Suprapubic skin (tissue), 3 donors: ENCODE measurements at regions not wholly inside any gene's neighbourhood (a gene's known extent, or its start where the extent isn't known, plus 50 kb on each side); places are given as distances from the start of the nearest gene placed in this dataset.

ENCODE experiments used
- EP300 ChIP-seq: sonication (generic); formaldehyde crosslinking; IDR thresholded peaks from one replicate; pipeline ENCODE4 v1.6.1; 2017; ENCODE audit warnings: antibody characterized with exemption
- POLR2A ChIP-seq, 2 donors: fragments of 450-650 bp; IDR thresholded peaks; one replicate each; pipeline ENCODE4 v1.6.1; 2017; ENCODE audit warnings: antibody characterized with exemption in 2 of 2, mild to moderate bottlenecking in 2 of 2, moderate library complexity in 2 of 2
- TF ChIP-seq, protein P1 (sequence below), 2 donors: fragments of 200-600 bp in 1 of 2; fragments of 450-650 bp in 1 of 2; sonication (generic) in 1 of 2; IDR thresholded peaks; one replicate each; pipeline ENCODE4 v1.5.1; 2016 to 2019; ENCODE audit warnings: antibody characterized with exemption in 2 of 2, mild to moderate bottlenecking in 1 of 2, moderate library complexity in 1 of 2

DNA sequence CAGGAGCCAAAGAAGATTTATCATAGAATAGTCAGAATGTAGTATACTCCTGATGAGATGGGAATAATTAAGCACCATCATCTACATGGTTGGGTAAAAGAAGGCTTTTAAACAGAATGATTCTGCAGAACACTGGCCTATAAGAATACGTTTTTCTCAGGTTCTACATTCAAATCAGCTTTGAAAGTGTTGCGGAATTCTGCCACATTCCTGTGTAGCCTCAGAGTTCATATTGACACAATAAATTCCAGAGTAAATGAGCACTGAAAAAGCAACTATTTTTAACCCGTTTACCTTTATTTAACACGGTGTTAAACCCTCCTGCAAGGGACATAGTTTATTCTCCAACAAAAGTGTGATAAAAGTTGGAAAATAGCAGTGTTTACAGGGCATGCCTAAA lies 950.2 kb upstream of the SLIT2 start:
- TF ChIP-seq POLR2A (IDR thresholded peaks at IDR 0.05) (no peak), EP300 (no peak)
- TF ChIP-seq, protein P1, sequence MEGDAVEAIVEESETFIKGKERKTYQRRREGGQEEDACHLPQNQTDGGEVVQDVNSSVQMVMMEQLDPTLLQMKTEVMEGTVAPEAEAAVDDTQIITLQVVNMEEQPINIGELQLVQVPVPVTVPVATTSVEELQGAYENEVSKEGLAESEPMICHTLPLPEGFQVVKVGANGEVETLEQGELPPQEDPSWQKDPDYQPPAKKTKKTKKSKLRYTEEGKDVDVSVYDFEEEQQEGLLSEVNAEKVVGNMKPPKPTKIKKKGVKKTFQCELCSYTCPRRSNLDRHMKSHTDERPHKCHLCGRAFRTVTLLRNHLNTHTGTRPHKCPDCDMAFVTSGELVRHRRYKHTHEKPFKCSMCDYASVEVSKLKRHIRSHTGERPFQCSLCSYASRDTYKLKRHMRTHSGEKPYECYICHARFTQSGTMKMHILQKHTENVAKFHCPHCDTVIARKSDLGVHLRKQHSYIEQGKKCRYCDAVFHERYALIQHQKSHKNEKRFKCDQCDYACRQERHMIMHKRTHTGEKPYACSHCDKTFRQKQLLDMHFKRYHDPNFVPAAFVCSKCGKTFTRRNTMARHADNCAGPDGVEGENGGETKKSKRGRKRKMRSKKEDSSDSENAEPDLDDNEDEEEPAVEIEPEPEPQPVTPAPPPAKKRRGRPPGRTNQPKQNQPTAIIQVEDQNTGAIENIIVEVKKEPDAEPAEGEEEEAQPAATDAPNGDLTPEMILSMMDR (IDR thresholded peaks at IDR 0.05) = no peak
